ENCODE measurements at regions not wholly inside any gene's neighbourhood (a gene's known extent, or its start where the extent isn't known, plus 50 kb on each side); places are given as distances from the start of the nearest gene placed in this dataset.
A peak's percentile ranks its signal among the peaks of the same experiment; 100 is the strongest.

- Histone ChIP-seq H3K18ac (ENCODE audit: low read length) (no peak overlapping the region), H4K8ac (ENCODE audit: low read depth, low read length) (peak overlapping the region; percentile 39), H3K36me3 (ENCODE audit: control insufficient read depth, insufficient read depth, low read length) (no peaks in the 10 kb centered on the region), H3K4me2 (ENCODE audit: low read length) (no peak overlapping the region), H2BK15ac (replicated peaks; ENCODE audit: low read depth) (no peak overlapping the region), H3K4ac (ENCODE audit: low read depth, low read length) (no peak overlapping the region), H3K27ac (ENCODE audit: low read depth, low read length) (no peak overlapping the region), H3K56ac (ENCODE audit: low read length) (no peak overlapping the region), H3K27me3 (ENCODE audit: insufficient read depth, low read length, poor library complexity) (no peaks in the 10 kb centered on the region), H2BK5ac (ENCODE audit: low read length) (no peak overlapping the region), H3K4me3 (ENCODE audit: low read length) (no peak overlapping the region), H3K4me1 (ENCODE audit: control insufficient read depth, low read depth, low read length) (no peaks in the 10 kb centered on the region), H4K5ac (ENCODE audit: low read length) (no peak overlapping the region), H2AK5ac (ENCODE audit: low read length) (no peak overlapping the region), H3K79me1 (ENCODE audit: low read length) (no peaks in the 10 kb centered on the region), H2BK120ac (ENCODE audit: low read depth, low read length) (no peak overlapping the region), H3K23ac (ENCODE audit: low read length) (no peak overlapping the region), H3K79me2 (ENCODE audit: control insufficient read depth, insufficient read depth, low read length) (no peaks in the 10 kb centered on the region), H3K9ac (ENCODE audit: low read length) (no peak overlapping the region)
- peak; percentile 56 for DNase-seq
Observed at GRCh38 chr5:117143406-117143805, 568.8 kb upstream of the SEMA6A start.

DNA sequence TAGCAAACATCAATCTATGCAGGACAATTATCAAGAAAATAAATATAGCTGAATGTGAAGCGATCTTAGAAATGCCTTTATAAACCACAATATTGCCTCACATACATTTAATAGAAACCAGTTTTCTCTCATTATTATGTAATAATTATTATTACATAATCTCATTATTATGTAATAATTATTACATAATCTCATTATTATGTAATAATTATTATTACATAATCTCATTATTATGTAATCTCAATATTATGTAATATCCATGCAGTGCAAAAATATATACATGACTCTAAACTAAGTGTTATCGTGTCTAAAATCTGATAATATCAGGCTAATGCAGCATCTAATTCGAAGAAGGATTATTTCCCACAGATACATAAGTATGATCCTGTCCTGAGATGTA, 563.9 kb upstream of the SEMA6A start:
- no peak overlapping the region for H2BK120ac ChIP-seq (ENCODE audit: low read depth, low read length)
- H3K4me3 ChIP-seq (ENCODE audit: low read length), result no peak overlapping the region
- no peak overlapping the region for H3K4me2 ChIP-seq (ENCODE audit: low read length)
- H4K5ac ChIP-seq (ENCODE audit: low read length), result no peak overlapping the region
- no peak overlapping the region for H3K56ac ChIP-seq (ENCODE audit: low read length)
- H2BK15ac ChIP-seq (replicated peaks; ENCODE audit: low read depth), result no peak overlapping the region
- H3K27ac ChIP-seq (ENCODE audit: low read depth, low read length), result no peak overlapping the region
- H3K9ac ChIP-seq (ENCODE audit: low read length), result no peak overlapping the region
- no peak overlapping the region for H2AK5ac ChIP-seq (ENCODE audit: low read length)
- H3K27me3 ChIP-seq (ENCODE audit: insufficient read depth, low read length, poor library complexity), result no peaks in the 10 kb centered on the region
- H3K4me1 ChIP-seq (ENCODE audit: control insufficient read depth, low read depth, low read length), result no peaks in the 10 kb centered on the region
- H4K8ac ChIP-seq (ENCODE audit: low read depth, low read length), result no peak overlapping the region
- no peaks in the 10 kb centered on the region for H3K36me3 ChIP-seq (ENCODE audit: control insufficient read depth, insufficient read depth, low read length)
- no CpG with 5 or more reads among the region's 3 CpGs for WGBS (ENCODE audit: extremely low coverage, insufficient coverage, low lambda C conversion rate)
- no peaks in the 10 kb centered on the region for H3K79me2 ChIP-seq (ENCODE audit: control insufficient read depth, insufficient read depth, low read length)
- H2BK5ac ChIP-seq (ENCODE audit: low read length), result no peak overlapping the region
- no peak overlapping the region for H3K23ac ChIP-seq (ENCODE audit: low read length)
- no peak overlapping the region for H3K18ac ChIP-seq (ENCODE audit: low read length)
- DNase-seq, result no peak
- H3K4ac ChIP-seq (ENCODE audit: low read depth, low read length), result no peak overlapping the region
- no peaks in the 10 kb centered on the region for H3K79me1 ChIP-seq (ENCODE audit: low read length)

DNA sequence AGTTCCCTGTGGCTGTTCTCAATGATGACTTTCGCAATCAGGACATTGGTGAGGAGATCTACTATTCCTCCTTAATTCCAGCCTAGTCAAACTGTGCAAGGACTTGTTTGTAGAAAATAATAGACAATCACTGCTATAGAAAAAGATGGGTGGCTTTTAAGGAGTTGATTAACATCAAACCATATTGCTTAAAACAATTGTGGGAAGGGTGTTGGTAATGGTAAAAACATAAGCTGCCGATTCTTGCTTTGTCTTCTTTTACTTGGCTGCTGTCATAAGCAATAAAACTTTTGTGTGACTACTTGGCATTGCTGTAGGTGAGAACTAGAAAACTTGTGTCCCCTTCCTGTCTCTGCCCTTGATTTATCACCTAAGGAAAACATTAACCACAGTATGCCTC, 561.2 kb upstream of the SEMA6A start:
- Histone ChIP-seq H3K23ac (ENCODE audit: low read length) (no peak overlapping the region), H2BK15ac (replicated peaks; ENCODE audit: low read depth) (no peak overlapping the region), H3K9ac (ENCODE audit: low read length) (no peak overlapping the region), H2BK120ac (ENCODE audit: low read depth, low read length) (no peak overlapping the region), H3K27ac (ENCODE audit: low read depth, low read length) (no peak overlapping the region), H3K79me1 (ENCODE audit: low read length) (no peaks in the 10 kb centered on the region), H2AK5ac (ENCODE audit: low read length) (no peak overlapping the region), H3K36me3 (ENCODE audit: control insufficient read depth, insufficient read depth, low read length) (no peaks in the 10 kb centered on the region), H3K56ac (ENCODE audit: low read length) (no peak overlapping the region), H3K79me2 (ENCODE audit: control insufficient read depth, insufficient read depth, low read length) (no peaks in the 10 kb centered on the region), H3K4me3 (ENCODE audit: low read length) (no peak overlapping the region), H3K27me3 (ENCODE audit: insufficient read depth, low read length, poor library complexity) (no peaks in the 10 kb centered on the region), H4K5ac (ENCODE audit: low read length) (no peak overlapping the region), H2BK5ac (ENCODE audit: low read length) (no peak overlapping the region), H4K8ac (ENCODE audit: low read depth, low read length) (no peak overlapping the region), H3K4me1 (ENCODE audit: control insufficient read depth, low read depth, low read length) (no peaks in the 10 kb centered on the region), H3K4me2 (ENCODE audit: low read length) (no peak overlapping the region), H3K18ac (ENCODE audit: low read length) (no peak overlapping the region), H3K4ac (ENCODE audit: low read depth, low read length) (no peak overlapping the region)
- DNase-seq, result no peak
- WGBS (ENCODE audit: extremely low coverage, insufficient coverage, low lambda C conversion rate), result no CpG with 5 or more reads among the region's 2 CpGs

- no peak overlapping the region for H3K18ac ChIP-seq (ENCODE audit: low read length)
- no peak overlapping the region for H2BK15ac ChIP-seq (replicated peaks; ENCODE audit: low read depth)
- no peaks in the 10 kb centered on the region for H3K79me1 ChIP-seq (ENCODE audit: low read length)
- H3K27ac ChIP-seq (ENCODE audit: low read depth, low read length), result no peak overlapping the region
- no peaks in the 10 kb centered on the region for H3K27me3 ChIP-seq (ENCODE audit: insufficient read depth, low read length, poor library complexity)
- no peak overlapping the region for H2AK5ac ChIP-seq (ENCODE audit: low read length)
- no peak overlapping the region for H4K8ac ChIP-seq (ENCODE audit: low read depth, low read length)
- H2BK120ac ChIP-seq (ENCODE audit: low read depth, low read length), result no peak overlapping the region
- no peaks in the 10 kb centered on the region for H3K79me2 ChIP-seq (ENCODE audit: control insufficient read depth, insufficient read depth, low read length)
- no peak overlapping the region for H3K4ac ChIP-seq (ENCODE audit: low read depth, low read length)
- H4K5ac ChIP-seq (ENCODE audit: low read length), result no peak overlapping the region
- no peaks in the 10 kb centered on the region for H3K4me1 ChIP-seq (ENCODE audit: control insufficient read depth, low read depth, low read length)
- H3K4me3 ChIP-seq (ENCODE audit: low read length), result no peak overlapping the region
- DNase-seq, result no peak
- no peak overlapping the region for H3K9ac ChIP-seq (ENCODE audit: low read length)
- no peaks in the 10 kb centered on the region for H3K36me3 ChIP-seq (ENCODE audit: control insufficient read depth, insufficient read depth, low read length)
- H3K4me2 ChIP-seq (ENCODE audit: low read length), result no peak overlapping the region
- no peak overlapping the region for H3K56ac ChIP-seq (ENCODE audit: low read length)
- H3K23ac ChIP-seq (ENCODE audit: low read length), result no peak overlapping the region
- H2BK5ac ChIP-seq (ENCODE audit: low read length), result no peak overlapping the region
Observed at GRCh38 chr5:117133198-117133597, 558.6 kb upstream of the SEMA6A start.

- DNase-seq, result no peak
- H3K27ac ChIP-seq (ENCODE audit: low read depth, low read length), result no peak overlapping the region
- no peak overlapping the region for H3K9ac ChIP-seq (ENCODE audit: low read length)
Observed at GRCh38 chr5:117131876-117132275, 557.3 kb upstream of the SEMA6A start.

DNA sequence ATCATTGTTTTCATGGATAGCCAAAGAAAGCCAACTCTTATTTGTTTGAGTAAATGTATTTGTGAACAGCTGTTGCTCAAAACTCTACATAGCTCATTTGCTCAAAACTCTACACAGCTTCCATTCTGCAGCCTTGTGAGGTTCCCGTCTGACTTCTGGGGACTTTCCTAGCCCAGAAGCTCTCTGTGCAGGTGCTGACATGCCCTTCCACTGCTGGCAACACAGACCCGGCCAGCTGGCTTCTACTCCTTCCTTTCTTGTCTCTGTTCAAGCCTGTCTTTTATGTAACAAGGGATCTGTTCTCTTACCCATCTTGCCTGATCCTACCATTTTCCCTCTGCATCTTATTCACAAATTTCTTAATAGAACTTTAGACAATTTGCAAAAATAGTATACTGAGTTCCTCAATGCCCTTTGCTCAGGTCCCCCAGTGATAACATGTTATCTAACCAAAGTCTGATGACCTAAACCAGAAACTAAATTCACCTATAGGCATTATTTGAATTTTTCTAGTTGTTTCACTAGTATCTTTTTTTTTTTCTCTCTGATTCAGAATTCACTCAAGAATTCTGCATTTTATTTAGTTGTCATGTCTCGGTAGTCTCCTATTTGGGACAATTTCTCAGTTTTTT, 556.5 kb upstream of the SEMA6A start:
- DNase-seq, result no peak
- no peak overlapping the region for H3K9ac ChIP-seq (ENCODE audit: low read length)
- no peak overlapping the region for H4K5ac ChIP-seq (ENCODE audit: low read length)
- no peaks in the 10 kb centered on the region for H3K36me3 ChIP-seq (ENCODE audit: control insufficient read depth, insufficient read depth, low read length)
- no peaks in the 10 kb centered on the region for H3K27me3 ChIP-seq (ENCODE audit: insufficient read depth, low read length, poor library complexity)
- H3K56ac ChIP-seq (ENCODE audit: low read length), result no peak overlapping the region
- no peaks in the 10 kb centered on the region for H3K79me1 ChIP-seq (ENCODE audit: low read length)
- no peak overlapping the region for H4K8ac ChIP-seq (ENCODE audit: low read depth, low read length)
- H2BK15ac ChIP-seq (replicated peaks; ENCODE audit: low read depth), result peak overlapping the region; percentile 92
- no peaks in the 10 kb centered on the region for H3K4me1 ChIP-seq (ENCODE audit: control insufficient read depth, low read depth, low read length)
- H3K18ac ChIP-seq (ENCODE audit: low read length), result no peak overlapping the region
- no peak overlapping the region for H3K4me2 ChIP-seq (ENCODE audit: low read length)
- no peak overlapping the region for H3K23ac ChIP-seq (ENCODE audit: low read length)
- H2AK5ac ChIP-seq (ENCODE audit: low read length), result no peak overlapping the region
- H3K27ac ChIP-seq (ENCODE audit: low read depth, low read length), result no peak overlapping the region
- H2BK5ac ChIP-seq (ENCODE audit: low read length), result no peak overlapping the region
- H3K4ac ChIP-seq (ENCODE audit: low read depth, low read length), result no peak overlapping the region
- WGBS (ENCODE audit: extremely low coverage, insufficient coverage, low lambda C conversion rate), result no CpG with 5 or more reads among the region's 3 CpGs
- H3K4me3 ChIP-seq (ENCODE audit: low read length), result no peak overlapping the region
- H2BK120ac ChIP-seq (ENCODE audit: low read depth, low read length), result no peak overlapping the region
- no peaks in the 10 kb centered on the region for H3K79me2 ChIP-seq (ENCODE audit: control insufficient read depth, insufficient read depth, low read length)

More at GRCh38 chr5:117131876-117132275, 557.3 kb upstream of the SEMA6A start:
- no peak overlapping the region for H3K23ac ChIP-seq (ENCODE audit: low read length)
- H3K18ac ChIP-seq (ENCODE audit: low read length), result no peak overlapping the region
- no peak overlapping the region for H2BK120ac ChIP-seq (ENCODE audit: low read depth, low read length)
- no peaks in the 10 kb centered on the region for H3K36me3 ChIP-seq (ENCODE audit: control insufficient read depth, insufficient read depth, low read length)
- H2AK5ac ChIP-seq (ENCODE audit: low read length), result no peak overlapping the region
- no peak overlapping the region for H3K4me2 ChIP-seq (ENCODE audit: low read length)
- no peaks in the 10 kb centered on the region for H3K4me1 ChIP-seq (ENCODE audit: control insufficient read depth, low read depth, low read length)
- no peak overlapping the region for H3K4ac ChIP-seq (ENCODE audit: low read depth, low read length)
- no peaks in the 10 kb centered on the region for H3K79me2 ChIP-seq (ENCODE audit: control insufficient read depth, insufficient read depth, low read length)
- no peak overlapping the region for H3K56ac ChIP-seq (ENCODE audit: low read length)
- H2BK5ac ChIP-seq (ENCODE audit: low read length), result no peak overlapping the region
- no peak overlapping the region for H4K8ac ChIP-seq (ENCODE audit: low read depth, low read length)
- no peak overlapping the region for H4K5ac ChIP-seq (ENCODE audit: low read length)
- H2BK15ac ChIP-seq (replicated peaks; ENCODE audit: low read depth), result peak overlapping the region; percentile 57
- no peak overlapping the region for H3K4me3 ChIP-seq (ENCODE audit: low read length)
- H3K27me3 ChIP-seq (ENCODE audit: insufficient read depth, low read length, poor library complexity), result no peaks in the 10 kb centered on the region
- no peaks in the 10 kb centered on the region for H3K79me1 ChIP-seq (ENCODE audit: low read length)
